SU-DHL-6 (cell line): ENCODE measurements at regions not wholly inside any gene's neighbourhood (a gene's known extent, or its start where the extent isn't known, plus 50 kb on each side); places are given as distances from the start of the nearest gene placed in this dataset.

Experiments used
- CTCF ChIP-seq: fragments of 200-600 bp; sonication (generic); IDR thresholded peaks from one replicate; pipeline ENCODE4 v1.5.1; 2017; ENCODE audit warnings: antibody characterized with exemption, mild to moderate bottlenecking, low read length, moderate library complexity; ENCODE audit not compliant: insufficient read depth, poor library complexity, severe bottlenecking
- EZH2phosphoT487 ChIP-seq: fragments of 200-600 bp; sonication (generic), shearing (Covaris generic); conservative IDR thresholded peaks from 2 replicates; pipeline ENCODE4 v1.6.1; 2018; ENCODE audit warnings: mild to moderate bottlenecking, antibody characterized with exemption, low read length, moderate library complexity, mixed read lengths

- TF ChIP-seq EZH2phosphoT487 (no peak), CTCF (no peak)
Measured at GRCh38 chr13:80858131-80858530, 517.2 kb upstream of the SPRY2 start.
